Ovary (tissue), 7 donors: ENCODE measurements at regions not wholly inside any gene's neighbourhood (a gene's known extent, or its start where the extent isn't known, plus 50 kb on each side); places are given as distances from the start of the nearest gene placed in this dataset.

Experiments
- DNase-seq, 5 donors: peaks; one replicate each; pipeline ENCODE4 v3.0.0-alpha.2; 2019 to 2020
- H3K27ac ChIP-seq, 2 donors: fragments of 200-600 bp; one replicate each; pipeline versions ENCODE4 v1.5.1 to v1.8.0; 2019 to 2022
- H3K27me3 ChIP-seq: fragments of 200-600 bp; one replicate; pipeline ENCODE4 v1.8.0; 2022
- H3K36me3 ChIP-seq: fragments of 200-600 bp; sonication (generic); one replicate; pipeline ENCODE4 v1.5.1; 2019
- H3K4me1 ChIP-seq: one replicate; pipeline ENCODE4 v1.8.1; 2013; ENCODE audit warnings: mild to moderate bottlenecking, moderate library complexity; ENCODE audit not compliant: insufficient read depth
- H3K4me3 ChIP-seq: fragments of 200-600 bp; sonication (generic); one replicate; pipeline ENCODE4 v1.5.1; 2017
- H3K9me3 ChIP-seq, 2 donors: fragments of 200-600 bp in 1 of 2; sonication (generic) in 1 of 2; one replicate each; pipeline versions ENCODE4 v1.5.1 to v1.8.1; 2013 to 2019; ENCODE audit warnings: mild to moderate bottlenecking in 1 of 2, moderate library complexity in 1 of 2
- CTCF ChIP-seq, 3 donors: fragments of 450-650 bp in 2 of 3; fragments of 200-600 bp in 1 of 3; IDR thresholded peaks; one replicate each; pipeline versions ENCODE4 v1.5.1 to v1.8.0; 2016 to 2022; ENCODE audit warnings: antibody characterized with exemption in 3 of 3, mild to moderate bottlenecking in 1 of 3
- EP300 ChIP-seq: sonication (generic); formaldehyde crosslinking; IDR thresholded peaks from one replicate; pipeline ENCODE4 v1.6.1; 2017; ENCODE audit warnings: antibody characterized with exemption
- POLR2A ChIP-seq: fragments of 450-650 bp; IDR thresholded peaks from one replicate; pipeline ENCODE4 v1.6.1; 2017; ENCODE audit warnings: antibody characterized with exemption, mild to moderate bottlenecking, moderate library complexity
- WGBS, 3 donors: extraction: QIAGEN DNeasy Blood & Tissue Kit in 1 of 3; methylation state at CpG; one replicate each; pipeline versions ENCODE4 v1.1.5 to v1.1.7; 2013 to 2017; 5-methylcytosine and 5-hydroxymethylcytosine counted together
- intact Hi-C, 4 donors: fragments of 100-400 bp; cut with DNase I; formaldehyde crosslinking; loops; one replicate each; pipeline versions ENCODE4 v1.11.0 to v1.15.1; 2022 to 2023
- donor health status: DM: no; HTN: no; CAD: no; lungs with moderate emphysema.
- donor health status: DM: no; HTN: no; CAD: no.
- donor health status: Bipolar disorder and iron deficiency.
- donor health status: DM: no; HTN: no; CAD: no.
- donor health status: DM: yes; HTN: yes; CAD: no.

GRCh38 chr3:10583798-10584708 lies 78.7 kb upstream of the ATP2B2 start:
- no peak for DNase-seq
- no peak overlapping the region for H3K4me3 ChIP-seq
- TF ChIP-seq EP300 (no peak), CTCF (IDR thresholded peaks at IDR 0.05) (no peak), POLR2A (no peak)
- intact Hi-C loops, result no loop called here
- no peaks in the 10 kb centered on the region for H3K36me3 ChIP-seq
- H3K4me1 ChIP-seq, result no peaks in the 10 kb centered on the region
- no peaks in the 10 kb centered on the region for H3K9me3 ChIP-seq
- no peaks in the 10 kb centered on the region for H3K27me3 ChIP-seq
- H3K27ac ChIP-seq, result no peak overlapping the region
- 53 to 65% (median 60%) methylated on average over 13 of the region's 13 CpGs for WGBS, 3 donors

GRCh38 chr3:10585945-10586344 lies 80.6 kb upstream of the ATP2B2 start:
- H3K27me3 ChIP-seq, result no peaks in the 10 kb centered on the region
- H3K9me3 ChIP-seq, result no peaks in the 10 kb centered on the region
- H3K4me1 ChIP-seq, result no peaks in the 10 kb centered on the region
- no peak for DNase-seq
- intact Hi-C loops, result no loop called here
- no peaks in the 10 kb centered on the region for H3K36me3 ChIP-seq
- H3K4me3 ChIP-seq, result no peak overlapping the region
- no peak for TF ChIP-seq EP300
- no peak for TF ChIP-seq POLR2A
- no peak for TF ChIP-seq CTCF (IDR thresholded peaks at IDR 0.05)
- 41 to 49% (median 49%) methylated on average over 1 of the region's 1 CpG for WGBS, 3 donors
- H3K27ac ChIP-seq, result no peak overlapping the region

GRCh38 chr3:10594915-10595314 lies 89.5 kb upstream of the ATP2B2 start:
- no peak overlapping the region for H3K4me3 ChIP-seq
- no peak overlapping the region for H3K27ac ChIP-seq
- peak in 2 of 5 donors; percentile 17 to 34 for DNase-seq
- intact Hi-C loops, result no loop called here
- H3K4me1 ChIP-seq, result no peaks in the 10 kb centered on the region
- no peaks in the 10 kb centered on the region for H3K9me3 ChIP-seq
- 7 to 8% (median 8%) methylated on average over 8 of the region's 8 CpGs for WGBS, 3 donors
- no peaks in the 10 kb centered on the region for H3K27me3 ChIP-seq
- H3K36me3 ChIP-seq, result no peaks in the 10 kb centered on the region
- TF ChIP-seq POLR2A, result no peak
- no peak for TF ChIP-seq CTCF (IDR thresholded peaks at IDR 0.05)
- TF ChIP-seq EP300, result no peak

- no peaks in the 10 kb centered on the region for H3K27me3 ChIP-seq
- TF ChIP-seq EP300, result no peak
- TF ChIP-seq CTCF (IDR thresholded peaks at IDR 0.05), result no peak
- TF ChIP-seq POLR2A, result no peak
- H3K27ac ChIP-seq, result no peak overlapping the region
- no peaks in the 10 kb centered on the region for H3K9me3 ChIP-seq
- no peaks in the 10 kb centered on the region for H3K36me3 ChIP-seq
- intact Hi-C loops, result no loop called here
- no peak overlapping the region for H3K4me3 ChIP-seq
- 79 to 83% (median 80%) methylated on average over 13 of the region's 13 CpGs for WGBS, 3 donors
- no peaks in the 10 kb centered on the region for H3K4me1 ChIP-seq
- DNase-seq, result no peak
Observed at GRCh38 chr3:10596746-10597448, 91.5 kb upstream of the ATP2B2 start.
